ENCODE measurements at regions not wholly inside any gene's neighbourhood (a gene's known extent, or its start where the extent isn't known, plus 50 kb on each side); places are given as distances from the start of the nearest gene placed in this dataset.
A peak's percentile ranks its signal among the peaks of the same experiment; 100 is the strongest.

DNA sequence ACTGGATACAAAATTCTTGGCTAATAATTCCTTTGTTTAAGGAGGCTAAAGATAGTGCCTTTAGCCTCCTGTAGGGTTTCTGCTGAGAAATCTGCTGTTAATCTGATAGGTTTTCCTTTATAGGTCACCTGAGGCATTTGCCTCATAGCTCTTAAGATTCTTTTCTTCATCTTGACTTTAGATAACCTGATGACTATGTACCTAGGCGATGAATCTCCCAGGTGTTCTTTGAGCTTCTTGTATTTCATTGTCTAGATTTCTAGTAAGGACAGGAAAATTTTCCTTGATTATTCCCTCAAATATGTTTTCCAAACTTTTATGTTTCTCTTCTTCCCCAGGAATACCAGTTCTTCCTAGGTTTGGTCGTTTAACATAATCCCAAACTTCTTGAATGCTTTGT lies 479.4 kb upstream of the MAN1A1 start:
- Histone ChIP-seq H3K36me3 (ENCODE audit: control insufficient read depth, insufficient read depth, low read length) (no peaks in the 10 kb centered on the region), H3K9me3 (ENCODE audit: control insufficient read depth, insufficient read depth, low read length) (no peaks in the 10 kb centered on the region), H3K4me3 (ENCODE audit: low read depth, low read length) (no peak overlapping the region), H3K4me1 (ENCODE audit: control insufficient read depth, insufficient read depth, low read length) (no peaks in the 10 kb centered on the region), H3K27ac (ENCODE audit: low read depth, low read length) (no peak overlapping the region), H3K27me3 (ENCODE audit: control insufficient read depth, insufficient read depth, low read length) (no peaks in the 10 kb centered on the region)
- WGBS (ENCODE audit: insufficient coverage): no CpG with 5 or more reads among the region's 2 CpGs
- no peak for DNase-seq (ENCODE audit: low read depth in 4 of 6, low spot score in 6 of 6)

DNA sequence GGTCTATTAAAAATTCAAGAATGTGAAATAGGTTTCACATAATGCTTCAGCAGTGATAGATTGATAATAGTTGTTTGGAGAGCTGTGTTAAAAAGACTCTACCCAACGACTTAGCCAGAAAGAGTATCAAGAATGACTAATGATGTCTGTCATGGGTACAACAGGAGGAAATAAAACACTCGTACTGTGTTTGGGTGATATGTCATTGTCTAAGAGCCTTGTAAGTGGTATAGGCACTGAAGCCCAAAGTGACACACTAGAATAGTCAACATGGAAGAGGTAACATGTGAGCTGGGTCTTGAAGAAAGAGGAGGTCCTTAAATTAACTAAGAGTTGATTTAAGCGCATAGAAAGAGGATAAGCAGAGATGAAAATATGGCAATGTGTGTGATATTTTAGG lies 471.8 kb upstream of the MAN1A1 start:
- H3K4me3 ChIP-seq (ENCODE audit: low read depth, low read length): no peak overlapping the region
- 52% methylated on average over 3 of the region's 3 CpGs for WGBS (ENCODE audit: insufficient coverage)

DNA sequence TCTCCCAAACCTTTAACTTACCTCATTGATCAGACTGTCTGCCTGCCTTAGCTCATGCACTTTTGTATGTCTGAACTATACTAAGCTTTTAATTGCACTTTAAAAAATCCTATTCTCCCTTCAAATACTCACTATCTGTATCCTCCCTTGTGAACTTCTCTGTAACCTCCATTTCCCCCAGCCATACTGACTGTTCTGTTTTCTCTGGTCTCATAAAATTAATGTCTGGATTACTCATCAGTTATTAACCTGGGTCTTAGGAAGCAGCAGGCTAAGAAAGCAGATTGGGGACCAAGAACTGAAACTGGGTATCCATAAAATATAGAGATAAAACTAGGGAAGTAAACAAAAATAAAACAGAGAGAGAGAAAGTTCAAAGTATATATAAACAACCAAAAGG lies 469.3 kb upstream of the MAN1A1 start:
- H3K27me3 ChIP-seq (ENCODE audit: control insufficient read depth, insufficient read depth, low read length): no peaks in the 10 kb centered on the region
- no peak overlapping the region for H3K27ac ChIP-seq (ENCODE audit: low read depth, low read length)
- no peak overlapping the region for H3K4me3 ChIP-seq (ENCODE audit: low read depth, low read length)
- DNase-seq (ENCODE audit: low read depth in 4 of 6, low spot score in 6 of 6): no peak
- H3K4me1 ChIP-seq (ENCODE audit: control insufficient read depth, insufficient read depth, low read length): no peaks in the 10 kb centered on the region
- no peaks in the 10 kb centered on the region for H3K36me3 ChIP-seq (ENCODE audit: control insufficient read depth, insufficient read depth, low read length)
- H3K9me3 ChIP-seq (ENCODE audit: control insufficient read depth, insufficient read depth, low read length): no peaks in the 10 kb centered on the region

More for the DNA sequence above, 471.8 kb upstream of the MAN1A1 start:
- no peaks in the 10 kb centered on the region for H3K4me1 ChIP-seq (ENCODE audit: control insufficient read depth, insufficient read depth, low read length)
- DNase-seq (ENCODE audit: low read depth in 4 of 6, low spot score in 6 of 6): peak in 1 of 6 donors; percentile 6
- H3K27ac ChIP-seq (ENCODE audit: low read depth, low read length): no peak overlapping the region
- no peaks in the 10 kb centered on the region for H3K9me3 ChIP-seq (ENCODE audit: control insufficient read depth, insufficient read depth, low read length)
- H3K36me3 ChIP-seq (ENCODE audit: control insufficient read depth, insufficient read depth, low read length): no peaks in the 10 kb centered on the region
- H3K27me3 ChIP-seq (ENCODE audit: control insufficient read depth, insufficient read depth, low read length): no peaks in the 10 kb centered on the region

DNA sequence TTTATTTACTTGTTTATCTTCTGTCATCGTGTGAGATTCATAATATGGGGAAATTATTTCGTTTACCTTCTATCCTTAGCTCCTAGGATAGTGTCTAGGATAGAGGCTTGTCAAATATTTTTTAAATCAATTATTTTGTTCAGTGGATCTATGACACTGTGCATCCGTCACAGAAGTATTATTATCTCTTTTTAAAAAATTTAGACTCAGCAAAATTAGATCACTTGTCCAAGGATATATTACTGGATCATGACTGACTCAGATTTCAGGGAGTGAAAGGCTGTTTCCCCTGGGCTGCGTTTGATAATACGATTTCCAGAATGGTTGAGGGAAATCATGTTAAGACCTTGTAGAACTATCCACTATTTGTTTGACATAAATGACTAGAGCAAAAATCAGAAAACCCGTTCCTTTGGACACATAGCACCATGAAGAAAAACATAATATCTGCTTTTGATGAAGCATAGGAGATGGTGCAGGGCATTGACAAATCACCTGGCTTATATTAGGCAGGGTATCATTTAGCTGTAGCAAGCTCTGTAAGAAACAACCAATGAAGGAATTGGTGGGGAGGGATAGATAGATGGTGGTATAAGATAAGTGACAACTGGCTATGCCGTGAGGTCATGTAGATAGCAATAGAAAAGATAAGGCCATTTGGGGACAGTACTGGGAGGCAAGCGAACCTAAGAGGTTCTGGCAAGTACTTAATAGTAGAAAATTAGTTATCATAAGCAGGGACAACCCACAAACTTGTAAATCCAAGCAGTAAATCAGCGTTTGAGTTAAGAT lies 465.2 kb upstream of the MAN1A1 start:
- DNase-seq (ENCODE audit: low read depth in 4 of 6, low spot score in 6 of 6): no peak
- Histone ChIP-seq H3K4me1 (ENCODE audit: control insufficient read depth, insufficient read depth, low read length) (no peaks in the 10 kb centered on the region), H3K27ac (ENCODE audit: low read depth, low read length) (no peak overlapping the region), H3K36me3 (ENCODE audit: control insufficient read depth, insufficient read depth, low read length) (no peaks in the 10 kb centered on the region), H3K4me3 (ENCODE audit: low read depth, low read length) (no peak overlapping the region), H3K9me3 (ENCODE audit: control insufficient read depth, insufficient read depth, low read length) (no peaks in the 10 kb centered on the region), H3K27me3 (ENCODE audit: control insufficient read depth, insufficient read depth, low read length) (no peaks in the 10 kb centered on the region)
- no CpG with 5 or more reads among the region's 9 CpGs for WGBS (ENCODE audit: insufficient coverage)

- H3K27me3 ChIP-seq (ENCODE audit: control insufficient read depth, insufficient read depth, low read length): no peaks in the 10 kb centered on the region
- no peaks in the 10 kb centered on the region for H3K9me3 ChIP-seq (ENCODE audit: control insufficient read depth, insufficient read depth, low read length)
- DNase-seq (ENCODE audit: low read depth in 4 of 6, low spot score in 6 of 6): no peak
- no peak overlapping the region for H3K4me3 ChIP-seq (ENCODE audit: low read depth, low read length)
- H3K36me3 ChIP-seq (ENCODE audit: control insufficient read depth, insufficient read depth, low read length): no peaks in the 10 kb centered on the region
- H3K4me1 ChIP-seq (ENCODE audit: control insufficient read depth, insufficient read depth, low read length): no peaks in the 10 kb centered on the region
- no peak overlapping the region for H3K27ac ChIP-seq (ENCODE audit: low read depth, low read length)
- 43% methylated on average over 3 of the region's 3 CpGs for WGBS (ENCODE audit: insufficient coverage)
Measured at GRCh38 chr6:119802464-119802863, 452.9 kb upstream of the MAN1A1 start.

DNA sequence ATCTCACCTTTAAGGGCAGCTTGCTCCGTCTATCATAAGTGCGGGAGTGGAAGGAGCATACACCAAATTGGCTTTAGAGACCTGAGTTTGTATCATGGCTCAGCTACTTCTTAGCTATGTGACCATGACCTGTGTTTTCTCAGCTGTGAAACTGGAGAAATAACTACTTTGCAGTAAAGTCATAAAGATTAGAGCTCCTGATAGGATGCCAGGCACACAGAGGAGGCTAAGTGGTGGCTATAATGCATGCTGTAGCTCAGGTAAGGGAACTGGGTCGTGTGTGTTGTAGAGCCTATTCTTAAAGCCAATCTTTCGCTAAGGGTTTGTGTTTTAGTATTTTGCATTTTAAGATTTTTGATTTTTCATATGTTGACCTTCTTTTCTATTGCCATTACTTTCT lies 451.5 kb upstream of the MAN1A1 start:
- no peak overlapping the region for H3K27ac ChIP-seq (ENCODE audit: low read depth, low read length)
- no peaks in the 10 kb centered on the region for H3K27me3 ChIP-seq (ENCODE audit: control insufficient read depth, insufficient read depth, low read length)
- 90% methylated on average over 2 of the region's 4 CpGs for WGBS (ENCODE audit: insufficient coverage)
- no peaks in the 10 kb centered on the region for H3K36me3 ChIP-seq (ENCODE audit: control insufficient read depth, insufficient read depth, low read length)
- no peaks in the 10 kb centered on the region for H3K4me1 ChIP-seq (ENCODE audit: control insufficient read depth, insufficient read depth, low read length)
- H3K9me3 ChIP-seq (ENCODE audit: control insufficient read depth, insufficient read depth, low read length): no peaks in the 10 kb centered on the region
- H3K4me3 ChIP-seq (ENCODE audit: low read depth, low read length): no peak overlapping the region
- DNase-seq (ENCODE audit: low read depth in 4 of 6, low spot score in 6 of 6): no peak

DNA sequence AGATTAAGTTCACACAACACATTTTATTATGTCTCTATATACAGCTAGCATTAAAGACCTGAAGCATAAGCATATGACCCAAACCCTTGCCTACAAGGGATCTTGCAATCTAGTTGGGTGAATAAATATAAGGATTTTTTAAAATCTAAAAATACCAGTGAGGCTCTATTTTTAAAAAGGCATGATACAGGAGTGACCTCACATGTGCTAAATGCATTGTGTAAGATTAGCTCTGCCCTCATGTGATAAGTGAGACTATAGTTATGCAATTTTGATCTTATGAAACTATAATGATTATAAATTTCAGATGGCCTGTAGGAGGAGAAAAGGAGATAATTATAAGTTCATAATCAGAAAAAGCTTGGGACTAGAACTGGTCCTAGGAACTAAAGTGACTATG lies 451.0 kb upstream of the MAN1A1 start:
- H3K27ac ChIP-seq (ENCODE audit: low read depth, low read length): no peak overlapping the region
- no peaks in the 10 kb centered on the region for H3K27me3 ChIP-seq (ENCODE audit: control insufficient read depth, insufficient read depth, low read length)
- no peaks in the 10 kb centered on the region for H3K36me3 ChIP-seq (ENCODE audit: control insufficient read depth, insufficient read depth, low read length)
- H3K9me3 ChIP-seq (ENCODE audit: control insufficient read depth, insufficient read depth, low read length): no peaks in the 10 kb centered on the region
- no peak overlapping the region for H3K4me3 ChIP-seq (ENCODE audit: low read depth, low read length)
- DNase-seq (ENCODE audit: low read depth in 4 of 6, low spot score in 6 of 6): no peak
- H3K4me1 ChIP-seq (ENCODE audit: control insufficient read depth, insufficient read depth, low read length): no peaks in the 10 kb centered on the region

GRCh38 chr6:119799596-119800509 lies 450.3 kb upstream of the MAN1A1 start:
- no peak for DNase-seq (ENCODE audit: low read depth in 4 of 6, low spot score in 6 of 6)
- no CpG with 5 or more reads among the region's 5 CpGs for WGBS (ENCODE audit: insufficient coverage)
- Histone ChIP-seq H3K27ac (ENCODE audit: low read depth, low read length) (no peak overlapping the region), H3K9me3 (ENCODE audit: control insufficient read depth, insufficient read depth, low read length) (no peaks in the 10 kb centered on the region), H3K27me3 (ENCODE audit: control insufficient read depth, insufficient read depth, low read length) (no peaks in the 10 kb centered on the region), H3K4me1 (ENCODE audit: control insufficient read depth, insufficient read depth, low read length) (no peaks in the 10 kb centered on the region), H3K4me3 (ENCODE audit: low read depth, low read length) (no peak overlapping the region), H3K36me3 (ENCODE audit: control insufficient read depth, insufficient read depth, low read length) (no peaks in the 10 kb centered on the region)

GRCh38 chr6:119791736-119792135 lies 442.2 kb upstream of the MAN1A1 start:
- no peaks in the 10 kb centered on the region for H3K27me3 ChIP-seq (ENCODE audit: control insufficient read depth, insufficient read depth, low read length)
- no peak for DNase-seq (ENCODE audit: low read depth in 4 of 6, low spot score in 6 of 6)
- H3K9me3 ChIP-seq (ENCODE audit: control insufficient read depth, insufficient read depth, low read length): no peaks in the 10 kb centered on the region
- H3K36me3 ChIP-seq (ENCODE audit: control insufficient read depth, insufficient read depth, low read length): no peaks in the 10 kb centered on the region
- H3K4me3 ChIP-seq (ENCODE audit: low read depth, low read length): no peak overlapping the region
- WGBS (ENCODE audit: insufficient coverage): no CpG with 5 or more reads among the region's 1 CpG
- no peak overlapping the region for H3K27ac ChIP-seq (ENCODE audit: low read depth, low read length)
- H3K4me1 ChIP-seq (ENCODE audit: control insufficient read depth, insufficient read depth, low read length): no peaks in the 10 kb centered on the region

- DNase-seq (ENCODE audit: low read depth in 4 of 6, low spot score in 6 of 6): no peak
- WGBS (ENCODE audit: insufficient coverage): 17% methylated on average over 5 of the region's 6 CpGs
- no peaks in the 10 kb centered on the region for H3K27me3 ChIP-seq (ENCODE audit: control insufficient read depth, insufficient read depth, low read length)
Measured at GRCh38 chr6:119781365-119781764, 431.8 kb upstream of the MAN1A1 start.

More at GRCh38 chr6:119781365-119781764, 431.8 kb upstream of the MAN1A1 start:
- no peak overlapping the region for H3K4me3 ChIP-seq (ENCODE audit: low read depth, low read length)
- no peak overlapping the region for H3K27ac ChIP-seq (ENCODE audit: low read depth, low read length)
- H3K4me1 ChIP-seq (ENCODE audit: control insufficient read depth, insufficient read depth, low read length): no peaks in the 10 kb centered on the region
- no peaks in the 10 kb centered on the region for H3K9me3 ChIP-seq (ENCODE audit: control insufficient read depth, insufficient read depth, low read length)
- no peaks in the 10 kb centered on the region for H3K36me3 ChIP-seq (ENCODE audit: control insufficient read depth, insufficient read depth, low read length)
